Endothelial cell of umbilical vein (primary cell): ENCODE measurements at regions not wholly inside any gene's neighbourhood (a gene's known extent, or its start where the extent isn't known, plus 50 kb on each side); places are given as distances from the start of the nearest gene placed in this dataset.

ENCODE experiments used
- BruUV-seq: library from RNA; stranded (reverse); fragments of 400-500 nt; replicated peaks from 2 replicates; lab custom pipeline; 2021; lab: Mats Ljungman, UMichigan
- CTCF ChIA-PET: fragments of 300-600, 350-600 bp; sonication (Branson Sonifier 250); formaldehyde crosslinking; loops from one replicate; lab custom pipeline; 2021; ENCODE audit warnings: antibody characterized with exemption, inconsistent platforms; lab: Charles Lee
- POLR2A ChIA-PET: fragments of 300-600, 350-600 bp; sonication (Branson Sonifier 250); formaldehyde crosslinking; loops from one replicate; lab custom pipeline; 2021; ENCODE audit warnings: antibody characterized with exemption, inconsistent platforms; lab: Charles Lee
- DNase-seq: peaks from one replicate; pipeline ENCODE4 v3.0.0-alpha.2; 2011; ENCODE audit warnings: low read depth, low spot score
- FAIRE-seq: peaks from 2 replicates; lab custom pipeline; 2011; peaks lifted over from hg19 to GRCh38; lab: Jason Lieb, UNC
- H2AFZ ChIP-seq: 2 replicates; pipeline ENCODE4 v1.6.0; 2012; ENCODE audit warnings: low read depth, low read length, control low read depth, inconsistent platforms
- H3K27ac ChIP-seq: 2 replicates; pipeline ENCODE4 v1.5.1; 2011; ENCODE audit warnings: low read depth, mild to moderate bottlenecking, control low read depth, low read length, moderate library complexity; ENCODE audit not compliant: insufficient read depth
- H3K27me3 ChIP-seq, 2 experiments: 2 replicates each; pipeline versions ENCODE4 v1.6.0 to v1.6.1; 2011; ENCODE audit warnings: low read length in 2 of 2, mixed read lengths in 1 of 2; ENCODE audit not compliant: control insufficient read depth in 2 of 2, insufficient read depth in 2 of 2
- H3K36me3 ChIP-seq, 2 experiments: 2 replicates in 1 of 2; 3 replicates in 1 of 2; pipeline ENCODE4 v1.5.1; 2011; ENCODE audit warnings: low read length in 2 of 2, mild to moderate bottlenecking in 1 of 2, moderate library complexity in 1 of 2; ENCODE audit not compliant: control insufficient read depth in 2 of 2, insufficient read depth in 2 of 2; ENCODE audit errors: extremely low read depth in 1 of 2
- H3K4me1 ChIP-seq: 3 replicates; pipeline ENCODE4 v1.5.1; 2011; ENCODE audit warnings: mild to moderate bottlenecking, low read length; ENCODE audit not compliant: control insufficient read depth, insufficient read depth; ENCODE audit errors: extremely low read depth
- H3K4me2 ChIP-seq: 2 replicates; pipeline ENCODE4 v1.6.1; 2011; ENCODE audit warnings: low read length, control low read depth, mixed read lengths; ENCODE audit not compliant: insufficient read depth
- H3K4me3 ChIP-seq, 3 experiments: fragments of 200-600 bp in 1 of 3; sonication (generic), shearing (Covaris generic) in 1 of 3; replicated peaks in 1 of 3; 2 replicates each; pipeline ENCODE4 v1.5.1; 2011 to 2016; ENCODE audit warnings: control low read depth in 3 of 3, low read length in 3 of 3, mild to moderate bottlenecking in 2 of 3, inconsistent platforms in 1 of 3, low read depth in 1 of 3, moderate library complexity in 1 of 3; ENCODE audit not compliant: insufficient read depth in 1 of 3
- H3K79me2 ChIP-seq: 2 replicates; pipeline ENCODE4 v1.6.0; 2012; ENCODE audit warnings: low read length, inconsistent platforms; ENCODE audit not compliant: control insufficient read depth, insufficient read depth
- H3K9ac ChIP-seq: replicated peaks from 2 replicates; pipeline ENCODE3; 2011; ENCODE audit warnings: low read length, control low read depth; ENCODE audit not compliant: insufficient read depth; ENCODE audit errors: extremely low read depth
- H3K9me1 ChIP-seq: replicated peaks from 3 replicates; pipeline ENCODE4 v1.6.0; 2011; ENCODE audit warnings: mild to moderate bottlenecking, low read length; ENCODE audit not compliant: control insufficient read depth, insufficient read depth; ENCODE audit errors: extremely low read depth
- H3K9me3 ChIP-seq: replicated peaks from 2 replicates; pipeline ENCODE4 v1.5.1; 2012; ENCODE audit warnings: low read length, inconsistent platforms; ENCODE audit not compliant: control insufficient read depth, insufficient read depth
- H4K20me1 ChIP-seq: replicated peaks from 2 replicates; pipeline ENCODE3; 2011; ENCODE audit warnings: mild to moderate bottlenecking, low read length; ENCODE audit not compliant: control insufficient read depth, insufficient read depth; ENCODE audit errors: extremely low read depth
- CTCF ChIP-seq, 2 donors: IDR thresholded peaks; 1 replicate in 1 of 2; 2 replicates in 1 of 2; pipeline ENCODE4 v1.5.1; 2011; ENCODE audit warnings: low read length in 2 of 2, mild to moderate bottlenecking in 2 of 2, moderate library complexity in 2 of 2, control low read depth in 1 of 2, inconsistent platforms in 1 of 2, low read depth in 1 of 2; ENCODE audit not compliant: insufficient read depth in 1 of 2; ENCODE audit errors: extremely low read depth in 1 of 2
- EZH2 ChIP-seq: IDR thresholded peaks from 2 replicates; pipeline ENCODE4 v1.6.1; 2012; ENCODE audit warnings: borderline replicate concordance, low read depth, mild to moderate bottlenecking, moderate library complexity, low read length, inconsistent platforms; ENCODE audit not compliant: severe bottlenecking
- FOS ChIP-seq: IDR thresholded peaks from 2 replicates; pipeline ENCODE4 v1.6.1; 2011; ENCODE audit warnings: mild to moderate bottlenecking, low read length, moderate library complexity, borderline replicate concordance; ENCODE audit not compliant: insufficient read depth
- GATA2 ChIP-seq: IDR thresholded peaks from 2 replicates; pipeline ENCODE4 v1.7.0; 2011; ENCODE audit warnings: low read depth, mild to moderate bottlenecking, moderate library complexity, mixed read lengths, low read length; ENCODE audit not compliant: insufficient read length, insufficient read depth
- JUN ChIP-seq: IDR thresholded peaks from 2 replicates; pipeline ENCODE4 v1.6.1; 2011; ENCODE audit warnings: borderline replicate concordance, low read depth; ENCODE audit not compliant: insufficient read length, insufficient read depth
- MAX ChIP-seq: IDR thresholded peaks from 2 replicates; pipeline ENCODE4 v1.6.1; 2011; ENCODE audit not compliant: insufficient read depth, insufficient read length
- MYC ChIP-seq: IDR thresholded peaks from one replicate; pipeline ENCODE4 v1.6.1; 2011; ENCODE audit warnings: mild to moderate bottlenecking, low read depth, low read length
- POLR2A ChIP-seq: IDR thresholded peaks from 2 replicates; pipeline ENCODE4 v1.6.1; 2012; ENCODE audit warnings: low read depth, mild to moderate bottlenecking, control low read depth, low read length
- POLR2AphosphoS5 ChIP-seq: IDR thresholded peaks from 2 replicates; pipeline ENCODE4 v1.6.1; 2012; ENCODE audit warnings: low read depth, mild to moderate bottlenecking, control low read depth, low read length, moderate library complexity; ENCODE audit not compliant: insufficient read depth
- dilution Hi-C: fragments of 300-500 bp; cut with MboI; formaldehyde crosslinking; loops from one replicate; pipeline ENCODE4 v1.15.0; 2019; ENCODE audit warnings: low sequenced_read_pairs; ENCODE audit not compliant: extremely low pct_ligation_motif_present
- intact Hi-C: fragments of 100-400 bp; cut with micrococcal nuclease; formaldehyde crosslinking; loops from one replicate; pipeline ENCODE4 v1.10.0; 2022

GRCh38 chr12:59131462-59131861 is 211.2 kb upstream of the LRIG3 start:
- POLR2A ChIA-PET, result no interaction called here
- intact Hi-C loops (no loop called here), dilution Hi-C loops (no loop called here)
- Histone ChIP-seq H4K20me1 (no peaks in the 10 kb centered on the region), H3K4me1 (no peaks in the 10 kb centered on the region), H3K79me2 (no peaks in the 10 kb centered on the region), H3K9ac (no peak overlapping the region), H2AFZ (no peak overlapping the region), H3K36me3 (no peaks in the 10 kb centered on the region), H3K27ac (no peak overlapping the region), H3K9me1 (no peaks in the 10 kb centered on the region), H3K27me3 (no peaks in the 10 kb centered on the region), H3K4me2 (no peak overlapping the region), H3K4me3 (no peak overlapping the region), H3K9me3 (no peaks in the 10 kb centered on the region)
- no TSS peak for BruUV-seq
- no peak for FAIRE-seq
- TF ChIP-seq EZH2 (no peak), POLR2A (no peak), GATA2 (no peak), MAX (no peak), CTCF (IDR thresholded peaks at IDR 0.05; ENCODE audit: extremely low read depth in 1 of 2, insufficient read depth in 1 of 2, low read depth in 1 of 2, low read length in 2 of 2) (no peak), POLR2AphosphoS5 (no peak), FOS (no peak), JUN (no peak), MYC (no peak)
- DNase-seq, result no peak
- CTCF ChIA-PET, result interaction anchor here (0.9 kb wide), 1 partner anchor 61 kb away, joined by 3 read pairs; no protein-coding TSS in a partner anchor
